Suppressor macrophage treated with lipopolysaccharide for 1 hour (primary cell): ENCODE measurements at regions not wholly inside any gene's neighbourhood (a gene's known extent, or its start where the extent isn't known, plus 50 kb on each side); places are given as distances from the start of the nearest gene placed in this dataset.

Experiments used
- DNase-seq, 3 donors: peaks; one replicate each; pipeline ENCODE4 v3.0.0-alpha.2; 2020 to 2022

DNA sequence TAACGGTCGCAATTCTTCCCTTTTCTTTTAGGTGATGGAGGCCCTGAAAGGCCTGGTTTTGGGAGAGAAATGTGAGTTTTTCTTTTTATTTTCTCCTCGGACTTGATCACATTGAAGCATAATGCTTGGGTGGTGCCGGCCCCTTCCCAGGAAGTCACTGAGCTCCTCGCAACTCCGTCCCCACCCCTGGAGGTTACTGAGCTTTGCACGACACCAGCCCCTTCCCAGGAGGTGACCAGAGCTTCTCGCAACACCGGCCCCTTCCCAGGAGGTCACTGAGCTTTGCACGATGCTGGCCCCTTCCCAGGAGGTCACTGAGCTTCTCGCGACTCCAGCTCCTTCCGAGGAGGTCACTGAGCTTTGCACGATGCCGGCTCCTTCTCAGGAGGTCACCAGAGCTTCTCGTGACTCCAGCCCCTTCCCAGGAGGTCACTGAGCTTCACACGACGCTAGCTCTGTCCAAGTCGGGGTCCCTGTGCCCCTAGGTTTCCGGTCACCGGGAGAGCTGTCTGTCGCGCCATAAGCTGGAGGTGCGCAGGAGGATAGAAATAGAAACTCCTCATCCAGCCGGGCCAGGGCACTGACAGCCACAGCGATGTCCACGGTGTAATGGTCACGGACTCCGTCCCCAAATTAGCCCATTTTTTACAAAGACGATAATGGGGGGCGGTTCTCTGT lies 586.4 kb downstream of the BRD1 start:
- DNase-seq: no peak

DNA sequence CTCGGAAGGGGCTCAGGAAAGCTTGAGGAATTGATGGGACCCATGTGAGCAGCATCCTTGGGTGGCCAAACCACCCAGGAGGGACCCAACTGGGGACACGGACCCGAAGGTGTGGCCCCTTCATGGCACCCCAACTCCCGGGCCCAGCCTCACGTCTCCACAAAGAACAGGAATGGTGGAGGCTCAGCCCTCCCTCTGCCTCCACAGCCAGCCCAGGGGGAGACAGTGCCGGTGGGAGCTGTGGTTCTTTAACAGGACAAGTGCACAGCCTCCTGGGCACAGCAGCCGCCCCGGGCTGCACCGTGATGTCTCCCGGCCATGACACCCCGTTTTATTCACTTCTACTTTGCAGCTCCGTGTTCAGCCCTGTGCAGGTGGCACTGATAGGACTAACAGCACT lies 587.2 kb downstream of the BRD1 start:
- no peak for DNase-seq

DNA sequence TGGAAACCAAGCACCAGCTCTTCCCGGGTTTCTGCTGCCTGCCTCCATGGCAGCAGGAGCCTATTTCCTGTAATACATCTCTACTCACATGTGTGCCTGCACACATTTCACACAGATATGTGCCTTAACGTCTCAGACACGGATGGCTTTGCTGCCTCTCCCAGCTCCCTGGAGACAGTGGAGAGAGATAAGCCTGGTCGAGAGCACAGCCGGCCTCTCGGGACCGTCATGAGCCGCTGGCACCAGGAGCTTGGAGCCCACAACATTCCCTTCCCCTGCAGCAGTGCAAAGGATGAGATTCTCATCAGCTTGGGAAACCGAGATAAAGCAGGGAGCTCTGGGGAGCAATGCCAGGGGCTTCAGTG lies 587.7 kb downstream of the BRD1 start:
- DNase-seq: no peak

DNA sequence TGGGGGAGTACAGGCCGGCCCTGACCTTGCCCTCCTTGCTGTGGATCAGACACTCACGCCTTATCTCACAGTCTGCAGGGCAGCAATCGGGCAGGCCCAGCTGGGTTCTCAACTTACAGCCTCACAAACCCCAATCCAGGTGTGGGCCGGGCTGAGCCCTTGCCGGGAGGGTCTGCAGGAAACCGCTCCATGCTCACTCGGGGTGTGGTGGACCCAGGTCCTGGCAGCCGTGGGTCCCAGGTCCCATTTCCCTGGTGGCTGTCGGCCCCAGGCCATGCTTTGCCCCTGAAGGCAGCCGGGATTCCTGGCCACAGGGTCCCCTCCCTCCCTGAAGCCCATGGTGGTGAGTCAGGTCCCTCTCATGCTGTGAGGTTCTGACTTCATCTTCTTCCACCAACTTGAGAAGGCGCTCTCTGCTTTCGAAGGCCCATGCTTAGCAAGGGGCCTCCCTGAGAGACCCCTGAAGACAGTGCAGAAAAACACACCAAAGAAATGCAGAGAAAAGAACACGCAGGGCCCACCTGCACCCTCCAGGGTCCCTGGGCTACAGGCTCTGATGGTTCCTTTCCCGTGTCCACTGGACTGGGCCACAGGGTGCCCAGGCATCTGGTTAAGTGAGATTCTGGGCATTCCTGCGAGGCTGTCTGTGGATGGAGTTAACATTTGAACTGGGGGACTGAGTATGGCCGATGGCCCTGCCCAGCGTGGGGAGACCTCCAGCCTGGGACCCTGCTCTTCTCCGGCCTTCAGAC lies 588.2 kb downstream of the BRD1 start:
- no peak for DNase-seq

DNA sequence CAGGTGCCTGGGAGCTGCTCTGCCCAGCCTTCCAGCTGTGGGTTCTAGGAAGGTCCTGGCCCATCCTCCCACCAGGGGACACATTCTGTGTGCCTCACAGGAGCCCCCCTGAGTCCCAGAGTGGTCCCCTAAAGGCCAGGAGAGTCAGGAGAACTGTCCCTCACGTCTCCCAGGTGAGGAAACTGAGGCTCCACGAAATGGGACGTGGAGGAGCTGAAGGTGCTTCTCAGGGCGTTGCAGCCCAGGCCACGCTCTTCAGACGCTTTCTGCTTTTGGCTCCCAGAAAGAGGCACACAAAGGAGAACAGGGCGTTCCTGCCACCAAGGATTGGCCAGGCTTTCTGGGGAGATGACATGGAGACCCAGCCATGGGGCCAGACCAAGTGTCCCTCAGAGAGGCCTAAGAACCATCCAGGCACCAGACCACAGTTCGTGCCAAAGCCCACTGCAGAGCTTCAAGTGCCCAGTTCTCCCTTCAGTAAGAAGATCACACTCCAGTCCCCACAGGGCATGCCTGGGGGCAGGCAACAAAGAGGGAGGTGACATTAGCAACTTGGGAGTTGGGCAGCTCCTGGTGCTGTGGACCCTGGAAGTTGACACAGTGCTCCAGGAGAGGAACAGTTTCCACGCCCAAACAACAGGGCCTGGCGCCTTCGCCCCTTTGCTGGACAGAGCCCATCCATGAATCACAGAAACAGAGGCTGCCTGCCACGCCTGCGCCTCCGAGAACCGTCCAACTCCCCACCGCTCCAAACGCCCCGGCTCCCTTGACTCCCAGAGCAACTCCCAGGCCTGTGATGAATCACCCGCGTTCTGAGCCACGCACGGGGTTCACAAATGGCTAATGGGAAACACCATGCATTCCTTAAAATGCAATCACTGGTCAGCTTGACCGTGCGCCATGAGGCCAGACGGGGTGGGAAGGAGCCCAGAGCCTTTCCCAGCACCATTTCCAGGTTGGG lies 589.2 kb downstream of the BRD1 start:
- DNase-seq: no peak

DNA sequence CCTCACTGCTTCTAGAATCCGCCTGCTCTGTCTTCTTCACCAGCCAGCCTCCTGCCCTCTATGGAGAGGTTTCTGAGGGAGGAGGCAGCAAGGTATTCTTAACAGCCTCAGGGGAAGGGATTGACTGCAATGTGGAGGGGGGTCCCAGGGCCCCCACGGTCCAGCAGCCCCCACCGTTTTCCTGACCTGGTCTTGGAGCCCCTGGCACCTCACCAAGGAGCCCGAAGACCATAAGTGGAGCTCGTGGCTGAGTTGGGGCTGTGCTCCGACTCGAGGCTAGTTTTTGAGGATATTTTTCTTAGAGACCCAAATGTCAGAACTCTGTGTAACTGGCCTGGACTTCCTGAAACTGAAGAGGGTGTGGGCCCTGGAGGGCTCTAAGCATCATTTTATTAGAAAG lies 590.0 kb downstream of the BRD1 start:
- DNase-seq: no peak

DNA sequence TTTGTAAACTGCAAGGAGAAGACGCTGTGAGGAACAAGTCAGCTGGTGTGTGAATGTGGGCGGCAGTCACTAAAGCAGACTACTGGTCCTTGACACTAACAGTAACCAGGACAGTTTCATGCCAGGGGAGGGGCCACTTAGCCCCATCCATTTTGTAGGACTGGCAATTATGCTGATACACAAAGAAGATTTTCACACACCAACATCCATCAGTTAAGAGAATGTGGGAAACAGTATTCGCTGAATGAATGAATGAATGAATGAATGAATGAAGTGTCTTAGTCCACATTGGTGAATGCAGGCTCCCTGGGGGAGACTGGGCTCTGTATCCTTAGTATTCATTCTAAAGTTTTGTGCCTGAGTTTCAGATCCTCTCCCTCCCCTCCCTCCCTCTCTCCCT lies 590.4 kb downstream of the BRD1 start:
- DNase-seq: no peak

DNA sequence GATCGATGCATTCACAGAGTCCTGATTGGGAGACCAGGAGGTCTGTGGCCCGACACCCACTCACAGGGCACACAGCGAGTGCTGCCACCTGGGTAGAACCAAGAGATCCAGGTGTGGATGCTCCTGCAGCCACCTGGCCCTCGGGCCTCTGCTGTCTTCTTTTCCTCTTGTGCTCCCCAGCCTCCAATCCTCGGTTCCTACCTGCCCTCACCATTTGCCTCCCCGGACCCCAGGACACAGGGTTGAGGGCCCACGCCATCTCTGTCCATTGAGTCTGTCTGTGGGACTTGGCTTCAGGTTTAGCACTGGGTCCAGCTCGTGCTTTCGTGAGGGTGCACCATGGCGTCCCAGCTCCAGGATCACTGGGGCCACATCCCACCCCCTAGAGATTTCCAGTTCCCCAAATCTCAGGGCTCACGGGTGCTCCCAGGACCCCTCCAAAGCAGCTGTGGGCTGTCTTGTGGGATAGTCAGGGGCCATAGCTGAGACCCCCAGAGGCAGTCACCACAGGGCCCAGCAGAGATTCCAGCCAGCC lies 591.1 kb downstream of the BRD1 start:
- DNase-seq: no peak

DNA sequence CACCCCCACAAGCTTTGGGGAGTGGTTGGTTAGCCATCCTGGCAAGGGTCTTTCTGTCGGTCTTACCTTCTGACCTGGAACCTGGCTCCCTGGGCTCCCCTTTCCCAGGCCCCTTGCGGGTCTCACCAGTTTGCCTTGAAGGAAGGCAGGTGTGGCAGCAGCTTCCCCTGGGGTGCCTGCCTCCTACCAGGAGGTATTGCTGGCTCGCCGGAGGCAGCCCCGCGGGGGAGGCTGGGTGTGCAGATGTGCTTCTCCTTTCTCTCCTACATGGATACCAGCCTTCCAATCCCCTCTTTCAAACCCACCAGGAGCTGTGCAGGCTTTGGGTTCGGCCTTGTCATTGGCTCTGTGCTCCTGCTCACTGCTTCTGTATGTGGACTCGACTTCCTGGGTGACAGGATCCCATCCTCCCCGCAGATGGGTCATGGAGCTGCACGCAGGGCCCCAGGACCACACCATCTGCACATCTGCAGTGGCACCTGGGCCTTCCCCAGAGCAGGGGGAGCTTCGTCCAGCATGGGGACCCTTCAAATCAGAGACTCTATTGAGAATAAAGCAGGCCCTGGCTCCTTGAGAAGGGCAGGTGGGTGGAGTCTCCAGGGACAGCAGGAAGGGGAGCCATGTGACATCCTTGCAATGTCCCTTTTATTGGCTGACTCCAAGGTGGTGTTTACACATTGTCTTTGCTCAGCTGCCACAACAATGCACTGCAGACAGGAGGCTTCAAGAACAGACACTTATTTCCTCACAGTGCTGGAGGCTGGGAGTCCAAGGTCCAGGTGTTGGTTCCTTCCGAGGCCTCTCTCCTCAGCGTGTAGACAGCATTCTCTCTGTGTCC lies 592.0 kb downstream of the BRD1 start:
- no peak for DNase-seq

DNA sequence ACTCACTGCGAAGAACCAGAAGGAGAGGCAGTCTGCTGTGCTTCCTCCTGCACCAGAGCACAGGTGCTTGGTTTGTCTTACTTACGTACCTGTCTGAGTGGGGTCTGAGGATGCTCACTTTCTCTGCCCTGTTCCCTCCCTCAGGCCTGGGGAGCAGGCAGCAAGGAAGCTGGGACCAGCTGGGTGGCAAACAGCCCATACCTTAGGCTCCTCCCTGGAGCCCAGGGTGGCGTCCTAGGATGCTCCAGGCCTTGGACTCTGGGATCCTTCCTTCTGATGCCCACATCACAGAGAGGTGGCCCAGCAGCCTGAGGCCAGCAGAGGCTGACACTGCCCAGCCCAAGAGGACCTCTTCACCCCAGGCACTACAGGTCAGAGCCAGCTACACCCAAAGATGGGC lies 593.2 kb downstream of the BRD1 start:
- DNase-seq: no peak

DNA sequence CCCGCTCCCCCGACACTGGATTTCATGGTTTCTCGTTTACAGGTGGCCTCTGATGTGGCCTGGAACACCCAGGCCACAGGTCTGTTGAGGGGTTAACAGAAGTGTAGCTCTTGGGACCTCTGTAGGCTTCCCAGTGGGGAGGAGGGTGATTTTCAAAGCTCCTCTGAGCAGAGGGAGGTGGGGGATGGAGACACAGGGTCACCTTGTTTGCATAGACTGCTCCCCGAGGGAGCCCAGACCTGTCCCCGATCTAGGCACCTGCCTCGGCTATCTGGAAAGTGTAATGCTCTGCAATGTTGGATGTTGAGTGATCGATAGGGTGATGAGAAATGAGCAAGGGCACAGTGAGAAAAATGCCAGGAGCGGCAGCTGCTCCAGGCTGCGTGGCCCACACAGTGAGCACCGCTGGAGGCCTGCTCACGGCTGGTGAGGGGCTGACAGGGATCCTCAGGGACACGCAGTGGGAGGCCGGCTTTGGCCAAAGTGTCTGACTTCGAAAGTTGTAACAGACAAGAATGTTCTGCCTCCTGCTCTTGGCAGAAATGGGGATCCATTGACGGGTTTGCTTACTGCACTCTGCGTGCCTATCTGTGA lies 594.1 kb downstream of the BRD1 start:
- DNase-seq: no peak

DNA sequence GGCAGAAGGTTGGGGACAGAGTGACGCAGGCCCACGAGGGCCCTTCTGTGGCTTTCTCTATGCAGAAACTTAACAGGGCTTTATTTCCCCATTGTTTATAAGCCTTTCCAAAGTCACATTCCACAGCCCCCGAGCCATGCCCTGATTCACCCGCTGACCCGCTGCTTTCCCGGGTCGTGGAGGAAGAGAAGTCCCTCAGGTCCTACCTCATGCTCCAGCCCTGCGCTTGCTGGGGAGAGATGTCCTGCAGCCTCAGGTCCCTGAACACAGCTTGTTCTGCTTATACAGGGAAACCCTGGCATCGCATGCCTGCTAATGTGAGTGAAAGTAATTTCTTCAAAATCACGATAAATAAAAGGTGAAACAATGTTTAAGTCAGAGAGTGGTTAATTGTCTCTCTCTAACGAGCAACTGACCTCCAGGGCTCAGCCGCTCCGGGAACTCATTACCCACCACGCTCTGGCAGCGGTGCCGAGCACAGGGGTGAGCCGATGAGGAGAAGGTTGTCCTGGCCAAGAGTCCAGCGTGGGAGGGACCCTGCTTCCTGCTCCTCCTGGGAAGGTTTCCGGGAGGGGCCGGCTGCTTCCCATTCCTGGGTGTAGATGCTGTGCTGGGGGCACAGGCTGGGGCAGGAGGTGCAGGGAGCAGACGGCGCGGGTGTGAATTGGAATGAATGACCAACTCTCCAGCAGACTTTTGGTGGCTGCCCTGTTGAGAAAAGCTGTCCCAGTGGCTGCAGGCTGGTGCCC lies 595.2 kb downstream of the BRD1 start:
- no peak for DNase-seq

DNA sequence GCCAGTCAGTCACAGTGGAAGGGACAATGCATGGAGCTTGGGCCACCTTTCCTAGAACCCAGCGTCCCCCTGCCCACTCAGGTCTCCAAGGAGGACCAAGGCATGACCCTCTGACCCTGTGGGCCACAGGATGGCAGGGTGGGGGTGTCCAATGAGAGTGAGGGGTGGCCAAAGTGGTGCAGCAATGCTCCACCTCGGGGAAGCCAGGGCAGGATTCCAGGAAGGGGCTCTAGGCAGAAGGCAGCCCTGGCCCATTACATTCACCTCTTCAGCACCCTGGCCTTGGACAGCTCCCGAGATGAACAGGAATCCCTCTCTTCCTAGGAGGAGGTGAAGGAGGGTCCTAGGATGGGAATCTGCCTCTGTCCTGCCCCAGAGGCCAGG lies 597.5 kb downstream of the BRD1 start:
- DNase-seq: no peak

DNA sequence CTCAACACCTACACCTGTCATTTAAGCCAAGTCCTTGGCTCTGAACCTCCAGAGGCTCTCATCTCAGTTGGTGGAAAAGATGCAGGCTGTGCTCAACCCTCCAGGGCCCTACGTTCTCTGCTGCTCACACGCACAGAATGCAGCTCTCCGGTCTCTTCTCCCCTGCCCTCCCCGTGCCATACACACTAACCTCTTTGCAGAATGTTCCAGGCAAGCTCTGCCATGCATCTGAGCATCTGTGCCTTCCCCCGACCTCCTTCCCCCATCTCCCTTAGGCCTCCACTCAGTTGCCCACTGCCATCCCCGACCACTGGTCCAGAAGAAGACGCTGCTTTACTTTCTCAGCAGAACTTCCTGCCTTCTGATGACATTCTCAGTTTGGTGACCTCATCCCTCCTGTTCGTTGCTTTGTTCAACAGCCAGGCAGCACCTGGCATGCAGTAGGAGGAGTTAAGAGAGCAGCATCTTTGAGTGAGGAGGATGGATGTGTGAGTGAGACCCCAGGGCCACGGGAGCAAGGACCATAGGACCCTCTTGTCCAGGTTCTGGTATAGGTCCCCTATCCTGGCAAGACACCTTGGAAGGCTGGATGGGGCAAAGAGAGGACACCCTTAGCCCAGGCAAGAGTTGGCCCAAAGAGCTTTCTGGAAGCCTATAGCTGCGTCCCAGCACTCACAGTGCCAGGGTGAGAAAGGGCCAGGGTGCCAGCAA lies 598.0 kb downstream of the BRD1 start:
- no peak for DNase-seq

DNA sequence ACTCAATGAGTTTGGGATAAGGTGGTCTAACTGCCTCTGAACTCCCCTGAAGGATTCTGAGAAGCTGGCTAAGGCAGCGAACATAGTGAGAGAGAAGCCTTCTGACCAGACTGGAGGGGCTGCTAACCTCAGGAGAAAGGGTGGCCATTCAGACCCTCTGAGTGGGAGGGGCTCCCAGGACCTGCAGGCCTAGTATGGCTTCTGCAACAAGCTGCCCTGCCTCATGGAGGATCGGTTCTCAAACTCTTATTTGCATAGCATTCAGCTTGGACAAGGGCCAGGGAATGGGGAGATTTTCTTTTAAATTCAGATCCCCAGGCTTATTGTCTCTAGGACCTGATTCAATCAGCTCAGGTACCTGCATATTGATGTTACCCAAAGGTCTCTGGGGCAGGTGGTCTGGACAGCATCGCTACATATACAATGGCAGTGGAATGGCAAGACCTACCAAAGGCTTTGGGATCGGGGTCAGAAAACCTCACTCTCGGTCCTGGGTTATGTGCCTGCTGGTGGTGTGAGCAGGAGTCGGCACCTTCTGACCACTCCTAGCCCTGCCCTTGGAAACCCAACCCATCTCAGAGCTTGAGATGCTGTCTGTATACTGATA lies 599.1 kb downstream of the BRD1 start:
- DNase-seq: no peak

DNA sequence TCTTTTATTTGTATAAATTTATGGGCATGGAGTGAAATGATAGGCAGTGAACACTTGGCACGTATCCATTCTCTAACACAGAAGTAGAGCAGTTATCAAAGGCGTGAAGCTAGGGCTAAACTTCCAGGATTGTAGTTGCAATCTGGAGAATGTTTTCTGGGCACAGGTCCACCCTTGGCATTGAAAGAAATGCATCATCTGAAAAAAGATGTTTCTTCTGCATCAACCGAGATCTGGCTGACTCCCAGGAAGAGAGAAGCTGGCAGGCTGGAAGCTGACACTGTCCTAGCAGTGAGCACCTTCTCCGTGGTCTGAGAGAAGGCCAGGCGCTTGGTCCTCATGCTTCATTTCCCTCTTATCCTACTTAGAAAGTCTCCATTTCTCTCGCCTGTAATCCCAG lies 600.0 kb downstream of the BRD1 start:
- no peak for DNase-seq

DNA sequence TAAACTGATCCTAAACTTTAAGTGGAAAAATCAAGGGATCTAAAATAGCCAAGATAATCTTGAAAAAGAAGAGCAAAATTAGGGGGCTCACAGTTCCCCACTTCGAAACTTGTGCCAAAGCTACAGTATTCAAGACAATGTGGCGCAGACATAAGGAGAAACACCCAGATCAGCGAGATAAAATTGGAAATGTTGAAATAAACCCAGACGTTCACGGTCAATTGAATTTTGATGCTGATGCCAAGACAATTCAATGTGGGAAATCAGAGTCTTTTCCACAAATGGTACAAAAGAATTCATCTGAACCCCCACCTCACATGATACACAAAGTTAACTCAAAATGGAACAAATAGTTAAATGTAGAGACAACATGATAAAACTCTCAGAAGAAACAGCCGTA lies 601.6 kb downstream of the BRD1 start:
- DNase-seq: no peak

DNA sequence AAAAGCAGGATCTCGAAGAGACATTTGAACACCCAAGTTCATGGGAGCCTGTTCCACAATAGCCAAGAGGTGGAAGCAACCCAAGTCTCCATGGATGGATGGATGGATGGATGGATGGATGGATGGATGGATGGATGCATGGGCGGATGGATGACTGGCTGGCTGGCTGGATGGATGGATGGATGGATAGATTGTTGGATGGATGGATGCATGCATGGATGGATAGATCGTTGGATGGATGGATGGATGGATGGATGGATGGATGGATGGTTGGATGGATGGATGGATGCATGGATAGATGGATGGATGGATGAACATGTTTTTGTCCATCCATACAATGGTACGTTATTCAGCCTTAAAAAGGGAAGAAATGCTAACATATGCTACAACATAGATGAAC lies 603.4 kb downstream of the BRD1 start:
- DNase-seq: no peak

DNA sequence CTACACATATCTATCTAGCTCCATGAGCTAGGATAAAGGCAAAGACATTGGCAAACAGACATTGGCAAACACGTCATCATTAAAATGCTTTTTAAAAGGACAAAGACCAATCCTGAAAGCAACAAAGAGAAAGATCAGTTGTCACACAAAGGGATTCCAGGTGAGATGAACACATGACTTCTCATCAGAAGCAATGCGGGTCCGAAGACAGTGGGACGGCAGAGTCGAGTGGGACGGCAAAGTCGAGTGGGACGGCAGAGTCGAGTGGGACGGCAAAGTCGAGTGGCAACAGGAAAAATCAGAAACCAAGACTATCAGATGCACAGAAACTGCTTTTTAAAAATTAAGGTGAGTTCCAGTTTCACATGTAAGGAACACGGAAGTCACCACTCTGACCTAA lies 609.5 kb downstream of the BRD1 start:
- DNase-seq: no peak

DNA sequence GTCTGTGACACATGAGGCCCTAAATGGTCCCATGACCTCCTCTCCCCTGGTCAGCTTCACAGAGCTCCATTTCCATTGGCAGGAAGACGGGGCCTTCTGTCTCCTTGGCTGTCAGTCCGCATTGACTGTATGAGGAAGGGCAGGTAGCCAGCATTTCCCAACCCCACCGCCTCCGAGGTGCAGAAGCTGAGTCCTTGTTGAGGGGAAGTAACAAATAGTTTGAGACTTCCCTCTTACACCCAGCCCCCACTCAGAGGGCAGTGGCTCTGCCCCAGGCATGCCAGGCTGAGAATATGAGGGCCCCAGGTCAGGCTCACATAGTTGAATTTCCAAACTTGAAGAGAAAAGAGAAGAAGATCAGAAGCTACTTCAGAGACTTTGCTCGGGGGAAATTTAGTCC lies 611.1 kb downstream of the BRD1 start:
- DNase-seq: no peak
